Body of pancreas (tissue), 4 donors: ENCODE measurements at regions not wholly inside any gene's neighbourhood (a gene's known extent, or its start where the extent isn't known, plus 50 kb on each side); places are given as distances from the start of the nearest gene placed in this dataset.
"Not testable (repeated sequence)": the region's sequence is repeated elsewhere in the genome, so short reads cannot be mapped to it uniquely, and the experiment has no call there.

Source experiments
- ATAC-seq: fragments of 150-250 bp; one replicate; pipeline ENCODE4 v1.9.1; 2016
- DNase-seq, 4 donors: peaks; one replicate each; pipeline ENCODE4 v3.0.0-alpha.2; 2019
- H3K27ac ChIP-seq, 4 donors: fragments of 200-600 bp; sonication (generic); 1 replicate in 3 of 4; 2 replicates in 1 of 4; pipeline versions ENCODE4 v1.5.1 to v1.6.1; 2016 to 2019; ENCODE audit warnings: mild to moderate bottlenecking in 1 of 4, mixed read lengths in 1 of 4, moderate library complexity in 1 of 4
- H3K27me3 ChIP-seq, 2 donors: fragments of 200-600 bp; sonication (generic); one replicate each; pipeline ENCODE4 v1.6.0; 2016; ENCODE audit warnings: mild to moderate bottlenecking in 1 of 2
- H3K36me3 ChIP-seq, 2 donors: fragments of 200-600 bp; sonication (generic); replicated peaks in 1 of 2; 2 replicates each; pipeline ENCODE4 v1.5.1; 2016; ENCODE audit warnings: low read depth in 2 of 2; ENCODE audit not compliant: insufficient read depth in 1 of 2
- H3K4me1 ChIP-seq: fragments of 200-600 bp; sonication (generic); one replicate; pipeline ENCODE4 v1.6.0; 2016
- H3K4me3 ChIP-seq, 2 donors: fragments of 200-600 bp; sonication (generic); 1 replicate in 1 of 2; 2 replicates in 1 of 2; pipeline ENCODE4 v1.5.1; 2016 to 2019
- H3K9me3 ChIP-seq, 3 donors: fragments of 200-600 bp; sonication (generic); 1 replicate in 2 of 3; 2 replicates in 1 of 3; pipeline ENCODE4 v1.5.1; 2016
- CTCF ChIP-seq, 7 experiments: fragments of 450-650 bp in 4 of 7; fragments of 200-600 bp in 3 of 7; sonication (generic) in 3 of 7; IDR thresholded peaks; one replicate each; pipeline ENCODE4 v1.5.1; 2016 to 2019; ENCODE audit warnings: antibody characterized with exemption in 7 of 7
- POLR2A ChIP-seq, 3 donors: fragments of 450-650 bp; IDR thresholded peaks; one replicate each; pipeline ENCODE4 v1.6.1; 2016; ENCODE audit warnings: antibody characterized with exemption in 3 of 3, mild to moderate bottlenecking in 2 of 3
- WGBS, 2 donors: methylation state at CpG; one replicate each; pipeline ENCODE4 v1.1.5; 2017; 5-methylcytosine and 5-hydroxymethylcytosine counted together
- intact Hi-C: fragments of 100-400 bp; cut with DNase I; formaldehyde crosslinking; loops from one replicate; pipeline ENCODE4 v1.15.1; 2023

DNA sequence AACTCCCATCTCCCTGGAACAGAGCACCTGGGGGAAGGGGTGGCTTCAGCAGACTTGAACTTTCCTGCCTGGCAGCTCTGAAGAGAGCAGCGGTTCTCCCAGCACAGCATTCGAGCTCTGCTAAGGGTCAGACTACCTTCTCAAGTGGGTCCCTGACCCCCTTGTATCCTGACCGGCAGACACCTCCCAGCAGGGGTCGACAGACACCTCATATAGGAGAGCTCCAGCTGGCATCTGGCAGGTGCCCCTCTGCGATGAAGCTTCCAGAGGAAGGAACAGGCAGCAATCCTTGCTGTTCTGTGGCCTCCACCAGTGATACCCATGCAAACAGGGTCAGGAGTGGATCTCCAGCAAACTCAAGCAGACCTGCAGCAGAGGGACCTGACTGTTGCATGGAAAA is 244.1 kb upstream of the RASGEF1B start:
- no peak for TF ChIP-seq POLR2A (IDR thresholded peaks at IDR 0.05)
- no peak for TF ChIP-seq CTCF (IDR thresholded peaks at IDR 0.05)
- no peak for DNase-seq
- Histone ChIP-seq H3K9me3 (no peaks in the 10 kb centered on the region), H3K4me3 (no peak overlapping the region), H3K36me3 (no peaks in the 10 kb centered on the region), H3K27me3 (no peaks in the 10 kb centered on the region), H3K4me1 (no peaks in the 10 kb centered on the region), H3K27ac (no peak overlapping the region)
- intact Hi-C loops: no loop called here
- WGBS, 2 donors: 27 to 53% methylated on average over 3 to 5 of the region's 5 CpGs
- ATAC-seq: no peak

GRCh38 chr4:81715357-81715756 is 243.7 kb upstream of the RASGEF1B start:
- WGBS, 2 donors: 27 to 29% methylated on average over 4 to 8 of the region's 8 CpGs
- ATAC-seq, H3K4me1 ChIP-seq, intact Hi-C loops, H3K27ac ChIP-seq, H3K9me3 ChIP-seq, H3K36me3 ChIP-seq, H3K27me3 ChIP-seq, H3K4me3 ChIP-seq, DNase-seq: not testable (repeated sequence)

DNA sequence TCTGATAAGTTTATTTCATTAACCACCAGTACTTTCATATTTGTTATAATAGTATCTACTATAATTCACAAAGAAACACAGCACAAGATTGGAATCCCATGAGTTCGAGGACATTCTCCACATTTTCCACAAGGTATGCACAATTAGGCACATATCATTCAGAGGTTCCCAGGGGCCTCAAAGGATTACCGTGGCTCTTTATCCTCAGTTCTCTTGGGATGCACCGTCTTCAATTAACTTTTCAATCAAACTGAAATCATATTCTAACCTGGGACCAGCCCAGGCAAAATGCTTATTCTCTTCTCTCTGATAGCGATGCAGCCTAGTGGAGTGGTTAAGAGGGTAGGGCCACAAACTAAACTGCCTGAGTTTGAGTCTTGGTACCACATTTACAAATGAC is 242.6 kb upstream of the RASGEF1B start:
- Histone ChIP-seq H3K27me3 (no peaks in the 10 kb centered on the region), H3K4me1 (no peaks in the 10 kb centered on the region), H3K4me3 (no peak overlapping the region), H3K27ac (no peak overlapping the region), H3K36me3 (no peaks in the 10 kb centered on the region), H3K9me3 (no peaks in the 10 kb centered on the region)
- intact Hi-C loops: no loop called here
- DNase-seq (no peak), ATAC-seq (no peak)
- WGBS, 2 donors: 69 to 79% methylated on average over 4 of the region's 4 CpGs
- TF ChIP-seq POLR2A (IDR thresholded peaks at IDR 0.05) (no peak), CTCF (IDR thresholded peaks at IDR 0.05) (no peak)

GRCh38 chr4:81712714-81713113 is 241.0 kb upstream of the RASGEF1B start:
- Histone ChIP-seq H3K27me3 (no peaks in the 10 kb centered on the region), H3K4me1 (no peaks in the 10 kb centered on the region), H3K4me3 (no peak overlapping the region), H3K27ac (no peak overlapping the region), H3K36me3 (no peaks in the 10 kb centered on the region), H3K9me3 (no peaks in the 10 kb centered on the region)
- DNase-seq (no peak), ATAC-seq (no peak)
- intact Hi-C loops: no loop called here
- WGBS, 2 donors: 66 to 77% methylated on average over 2 of the region's 2 CpGs
- no peak for TF ChIP-seq POLR2A (IDR thresholded peaks at IDR 0.05)
- TF ChIP-seq CTCF (IDR thresholded peaks at IDR 0.05): no peak

GRCh38 chr4:81704461-81704860 is 232.8 kb upstream of the RASGEF1B start:
- ATAC-seq: no peak
- Histone ChIP-seq H3K27ac (no peak overlapping the region), H3K4me1 (no peaks in the 10 kb centered on the region), H3K36me3 (no peaks in the 10 kb centered on the region), H3K4me3 (no peak overlapping the region), H3K9me3 (no peaks in the 10 kb centered on the region), H3K27me3 (no peaks in the 10 kb centered on the region)
- intact Hi-C loops: no loop called here
- no peak for TF ChIP-seq CTCF (IDR thresholded peaks at IDR 0.05)
- TF ChIP-seq POLR2A (IDR thresholded peaks at IDR 0.05): no peak
- 59 to 66% methylated on average over 2 of the region's 2 CpGs for WGBS, 2 donors
- DNase-seq: no peak
